Erythroblast (primary cell): ENCODE measurements at regions not wholly inside any gene's neighbourhood (a gene's known extent, or its start where the extent isn't known, plus 50 kb on each side); places are given as distances from the start of the nearest gene placed in this dataset.

Source experiments
- GATA1 ChIP-seq: IDR thresholded peaks from 2 replicates; pipeline ENCODE4 v1.6.1; 2011; ENCODE audit warnings: low read depth, mild to moderate bottlenecking, control low read depth, low read length, moderate library complexity
- POLR2A ChIP-seq: IDR thresholded peaks from 2 replicates; pipeline ENCODE4 v1.6.1; 2011; ENCODE audit warnings: mild to moderate bottlenecking, low read length

GRCh38 chr2:498493-499178 lies 178.6 kb downstream of the TMEM18 start:
- TF ChIP-seq POLR2A (no peak), GATA1 (no peak)
